WERI-Rb-1 (cell line): ENCODE measurements at regions not wholly inside any gene's neighbourhood (a gene's known extent, or its start where the extent isn't known, plus 50 kb on each side); places are given as distances from the start of the nearest gene placed in this dataset.

Experiments used
- DNase-seq: peaks from one replicate; pipeline ENCODE4 v3.0.0-alpha.2; 2020
- H3K27ac ChIP-seq: fragments of 250-450 bp; sonication (Bioruptor Pico); 2 replicates; pipeline ENCODE4 v1.5.1; 2020; ENCODE audit warnings: mild to moderate bottlenecking, moderate library complexity
- H3K27me3 ChIP-seq: fragments of 250-450 bp; sonication (Bioruptor Pico); 2 replicates; pipeline ENCODE4 v1.5.1; 2021; ENCODE audit warnings: mild to moderate bottlenecking, low read depth, moderate library complexity; ENCODE audit not compliant: insufficient read depth, severe bottlenecking
- H3K36me3 ChIP-seq: fragments of 250-450 bp; sonication (Bioruptor Pico); 2 replicates; pipeline ENCODE4 v1.5.1; 2020; ENCODE audit warnings: mild to moderate bottlenecking, moderate library complexity
- H3K4me3 ChIP-seq: 2 replicates; pipeline ENCODE4 v1.5.1; 2011; ENCODE audit warnings: low read depth, mild to moderate bottlenecking, control low read depth, low read length
- H3K9me3 ChIP-seq: fragments of 250-450 bp; sonication (Bioruptor Pico); 2 replicates; pipeline ENCODE4 v1.5.1; 2021; ENCODE audit warnings: mild to moderate bottlenecking, moderate library complexity; ENCODE audit not compliant: severe bottlenecking
- CTCF ChIP-seq: IDR thresholded peaks from 2 replicates; pipeline ENCODE4 v1.5.1; 2011; ENCODE audit warnings: low read depth, mild to moderate bottlenecking, control low read depth, inconsistent platforms, low read length

- no peak for TF ChIP-seq CTCF
- Histone ChIP-seq H3K36me3 (no peaks in the 10 kb centered on the region), H3K27me3 (no peaks in the 10 kb centered on the region), H3K9me3 (no peaks in the 10 kb centered on the region), H3K4me3 (no peak overlapping the region), H3K27ac (no peak overlapping the region)
- DNase-seq: no peak
Observed at GRCh38 chr6:159118924-159119323, 50.3 kb upstream of the FNDC1 start.

GRCh38 chr6:159117563-159117962, 51.6 kb upstream of the FNDC1 start:
- Histone ChIP-seq H3K9me3 (no peaks in the 10 kb centered on the region), H3K27me3 (no peaks in the 10 kb centered on the region), H3K4me3 (no peak overlapping the region), H3K27ac (no peak overlapping the region), H3K36me3 (no peaks in the 10 kb centered on the region)
- DNase-seq: no peak
- no peak for TF ChIP-seq CTCF

- TF ChIP-seq CTCF: no peak
- Histone ChIP-seq H3K27ac (no peak overlapping the region), H3K4me3 (no peak overlapping the region), H3K9me3 (no peaks in the 10 kb centered on the region), H3K36me3 (no peaks in the 10 kb centered on the region), H3K27me3 (no peaks in the 10 kb centered on the region)
- DNase-seq: no peak
Observed at GRCh38 chr6:159117046-159117445, 52.2 kb upstream of the FNDC1 start.

- no peak overlapping the region for H3K27ac ChIP-seq
Observed at GRCh38 chr6:159116343-159116742, 52.9 kb upstream of the FNDC1 start.

GRCh38 chr6:159114569-159114968, 54.6 kb upstream of the FNDC1 start:
- H3K4me3 ChIP-seq: no peak overlapping the region
- no peak for DNase-seq

More at GRCh38 chr6:159116343-159116742, 52.9 kb upstream of the FNDC1 start:
- H3K9me3 ChIP-seq: no peaks in the 10 kb centered on the region
- no peak for TF ChIP-seq CTCF
- H3K4me3 ChIP-seq: no peak overlapping the region
- DNase-seq: no peak
- H3K27me3 ChIP-seq: no peaks in the 10 kb centered on the region
- H3K36me3 ChIP-seq: no peaks in the 10 kb centered on the region

More at GRCh38 chr6:159114569-159114968, 54.6 kb upstream of the FNDC1 start:
- Histone ChIP-seq H3K36me3 (no peaks in the 10 kb centered on the region), H3K27ac (no peak overlapping the region), H3K27me3 (no peaks in the 10 kb centered on the region), H3K9me3 (no peaks in the 10 kb centered on the region)
- no peak for TF ChIP-seq CTCF
